ENCODE measurements at regions not wholly inside any gene's neighbourhood (a gene's known extent, or its start where the extent isn't known, plus 50 kb on each side); places are given as distances from the start of the nearest gene placed in this dataset.

- no peak overlapping the region for H3K27ac ChIP-seq
- TF ChIP-seq ZFX (IDR thresholded peaks at IDR 0.05; ENCODE audit: borderline replicate concordance) (no peak), CTCF (IDR thresholded peaks at IDR 0.05) (no peak)
These were observed 65.8 kb upstream of the PTCHD4 start for GRCh38 chr6:48176645-48177308.

GRCh38 chr6:48169635-48170034 lies 58.6 kb upstream of the PTCHD4 start:
- H3K27ac ChIP-seq: no peak overlapping the region
- TF ChIP-seq ZFX (IDR thresholded peaks at IDR 0.05; ENCODE audit: borderline replicate concordance) (no peak), CTCF (IDR thresholded peaks at IDR 0.05) (no peak)
